GM19043 (cell line): ENCODE measurements at regions not wholly inside any gene's neighbourhood (a gene's known extent, or its start where the extent isn't known, plus 50 kb on each side); places are given as distances from the start of the nearest gene placed in this dataset.
"Not testable (repeated sequence)": the region's sequence is repeated elsewhere in the genome, so short reads cannot be mapped to it uniquely, and the experiment has no call there.

ENCODE experiments used
- ATAC-seq: cut with Tn5 transposase; IDR thresholded peaks from one replicate; pipeline ENCODE4 v1.9.1; 2021; ENCODE audit warnings: low read depth; ENCODE audit not compliant: unreplicated experiment

GRCh38 chr16:5977329-5977728 is 879.7 kb upstream of the EEF2KMT start:
- no peak for ATAC-seq

DNA sequence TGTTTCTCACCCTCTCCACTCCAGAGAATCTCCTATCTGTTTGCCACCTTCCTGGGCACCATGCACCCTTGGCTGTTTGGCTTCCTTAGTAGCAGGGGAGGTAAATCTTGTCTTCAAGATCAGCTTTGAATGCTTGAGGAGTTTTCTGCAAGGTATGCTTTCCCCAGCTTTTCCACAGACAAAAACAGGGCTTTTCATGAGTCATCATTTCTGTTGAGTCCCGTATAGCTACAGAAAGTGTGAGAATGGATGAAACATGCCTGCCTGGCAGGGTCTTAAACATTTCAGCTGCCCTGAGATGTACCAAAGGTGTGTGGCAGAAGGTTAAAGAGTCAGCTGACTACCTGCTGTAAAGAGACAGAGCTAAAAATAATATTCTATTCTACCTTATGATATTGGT is 875.2 kb upstream of the EEF2KMT start:
- ATAC-seq = no peak

DNA sequence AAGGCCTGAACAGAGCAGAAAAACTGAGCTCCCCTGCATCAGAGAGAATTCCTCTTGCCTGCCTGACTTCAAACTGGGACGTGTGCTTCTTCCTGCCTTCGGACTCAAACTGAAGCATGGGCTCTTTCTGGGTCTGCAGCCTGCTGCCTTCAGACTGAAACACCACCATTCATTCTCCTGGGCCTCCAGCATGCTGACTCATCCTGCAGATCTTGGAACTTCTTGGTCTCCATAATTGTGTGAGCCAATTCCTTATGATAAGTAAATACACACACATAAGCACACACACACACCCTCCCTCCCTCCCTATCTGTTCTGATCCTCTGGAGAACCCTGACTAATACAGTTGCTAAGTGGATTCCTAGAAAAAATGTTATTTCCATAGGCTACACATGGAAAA is 874.3 kb upstream of the EEF2KMT start:
- no peak for ATAC-seq

GRCh38 chr16:5971106-5971505 is 873.5 kb upstream of the EEF2KMT start:
- ATAC-seq = no peak

GRCh38 chr16:5966004-5966403 is 868.4 kb upstream of the EEF2KMT start:
- no peak for ATAC-seq

DNA sequence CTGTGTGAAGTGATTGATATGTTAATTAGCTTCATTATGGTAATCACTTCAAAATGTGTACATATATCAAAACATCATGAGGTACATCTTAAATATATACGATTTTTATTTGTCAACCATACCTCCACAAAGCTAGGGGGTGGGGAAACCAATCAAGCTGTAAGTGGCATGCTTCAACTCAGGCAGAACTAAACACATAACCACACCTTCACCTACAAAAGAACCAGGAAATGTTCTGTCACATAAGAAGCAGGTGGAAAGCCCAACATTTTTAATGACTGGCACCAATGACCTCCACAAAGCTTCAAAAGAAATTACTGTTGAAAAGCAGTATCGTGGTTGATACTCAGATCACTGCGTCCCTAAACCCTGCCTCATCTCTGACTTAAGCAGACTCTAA is 867.7 kb upstream of the EEF2KMT start:
- no peak for ATAC-seq

GRCh38 chr16:5951486-5951885 is 853.9 kb upstream of the EEF2KMT start:
- ATAC-seq = no peak

- no peak for ATAC-seq
Measured at GRCh38 chr16:5944971-5945370, 847.4 kb upstream of the EEF2KMT start.

DNA sequence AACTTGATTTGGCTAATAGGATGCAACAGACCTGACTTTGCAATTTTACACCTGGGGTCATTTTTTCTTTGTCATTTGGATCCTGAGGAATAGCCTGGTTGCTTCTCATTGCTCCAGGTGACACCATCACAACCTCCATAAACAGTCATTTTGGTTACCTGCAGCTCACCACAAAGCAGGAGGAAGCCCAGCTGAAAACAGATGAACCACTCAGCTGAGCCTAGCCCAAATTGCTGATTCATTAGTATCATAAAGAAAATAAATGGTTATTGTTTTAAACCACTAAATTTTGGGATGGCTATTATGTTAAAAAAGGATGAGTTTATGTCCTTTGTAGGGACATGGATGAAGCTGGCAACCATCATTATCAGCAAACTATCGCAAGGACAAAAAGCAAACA is 841.0 kb upstream of the EEF2KMT start:
- ATAC-seq = no peak

DNA sequence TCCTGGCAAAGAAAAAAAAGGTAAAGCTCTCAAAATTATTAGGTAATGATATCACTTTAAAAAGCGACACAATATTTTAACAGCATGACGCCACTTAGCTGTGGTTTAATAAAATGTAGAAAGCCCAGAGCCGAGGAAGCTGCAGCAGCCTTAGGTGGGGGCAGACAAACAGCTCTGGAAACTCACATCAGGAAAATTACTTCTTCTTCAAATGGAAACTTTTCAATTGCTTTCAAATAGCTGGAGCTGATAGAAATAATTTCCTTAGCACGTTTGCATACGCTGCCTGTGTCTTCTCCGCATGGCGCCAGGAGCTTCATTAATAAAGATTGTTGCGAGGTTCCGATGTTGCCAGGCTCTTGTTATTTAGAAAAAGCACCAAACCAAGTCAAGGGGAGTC is 835.3 kb upstream of the EEF2KMT start:
- ATAC-seq = no peak

- no peak for ATAC-seq
Measured at GRCh38 chr16:5928476-5929065, 831.0 kb upstream of the EEF2KMT start.

DNA sequence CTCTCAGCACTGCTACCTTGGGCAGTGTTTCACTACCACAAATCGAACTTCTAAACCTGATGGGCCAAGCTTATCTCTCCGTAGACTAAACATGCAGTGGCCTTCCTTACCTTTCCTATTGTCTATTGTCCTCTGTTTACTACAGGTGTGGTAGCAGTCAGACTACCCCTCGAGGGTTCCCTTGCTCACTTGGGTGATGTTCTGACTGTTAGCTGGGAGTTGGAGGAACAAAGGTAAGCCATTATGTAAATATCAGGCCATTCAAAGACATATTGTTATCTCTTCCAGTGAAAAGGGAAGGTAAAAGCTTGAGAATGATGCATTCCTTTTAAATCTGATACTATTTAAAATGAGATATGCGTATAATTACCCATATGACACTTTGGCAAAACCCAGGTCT is 828.3 kb upstream of the EEF2KMT start:
- no peak for ATAC-seq

GRCh38 chr16:5922686-5923085 is 825.1 kb upstream of the EEF2KMT start:
- ATAC-seq = no peak

DNA sequence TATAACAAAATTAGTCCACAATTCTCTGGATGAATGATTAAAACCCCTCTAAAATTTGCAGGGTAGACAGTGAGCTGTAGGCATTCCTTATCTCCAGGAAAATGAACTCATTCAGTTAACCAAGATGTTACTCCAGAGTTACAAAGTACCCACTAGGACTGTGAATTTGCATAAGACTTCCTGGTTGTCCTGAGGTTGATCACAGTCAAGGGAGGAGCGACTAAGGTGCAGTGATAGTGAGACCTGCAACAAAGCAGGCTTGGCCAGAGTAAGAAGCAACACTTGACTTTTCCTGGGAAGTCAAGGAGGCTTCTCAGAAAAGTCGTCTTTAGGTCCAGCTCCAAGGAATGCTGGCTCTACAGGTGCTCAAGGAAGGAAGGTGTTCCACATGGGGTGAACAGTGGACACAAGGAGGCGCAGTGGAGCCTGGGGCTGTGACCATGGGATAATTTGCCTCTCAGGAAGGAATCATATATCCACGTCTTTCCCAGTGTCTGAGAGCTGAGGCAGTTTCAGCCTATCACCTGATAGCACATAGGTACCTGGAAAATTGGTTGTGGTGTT is 821.1 kb upstream of the EEF2KMT start:
- no peak for ATAC-seq

DNA sequence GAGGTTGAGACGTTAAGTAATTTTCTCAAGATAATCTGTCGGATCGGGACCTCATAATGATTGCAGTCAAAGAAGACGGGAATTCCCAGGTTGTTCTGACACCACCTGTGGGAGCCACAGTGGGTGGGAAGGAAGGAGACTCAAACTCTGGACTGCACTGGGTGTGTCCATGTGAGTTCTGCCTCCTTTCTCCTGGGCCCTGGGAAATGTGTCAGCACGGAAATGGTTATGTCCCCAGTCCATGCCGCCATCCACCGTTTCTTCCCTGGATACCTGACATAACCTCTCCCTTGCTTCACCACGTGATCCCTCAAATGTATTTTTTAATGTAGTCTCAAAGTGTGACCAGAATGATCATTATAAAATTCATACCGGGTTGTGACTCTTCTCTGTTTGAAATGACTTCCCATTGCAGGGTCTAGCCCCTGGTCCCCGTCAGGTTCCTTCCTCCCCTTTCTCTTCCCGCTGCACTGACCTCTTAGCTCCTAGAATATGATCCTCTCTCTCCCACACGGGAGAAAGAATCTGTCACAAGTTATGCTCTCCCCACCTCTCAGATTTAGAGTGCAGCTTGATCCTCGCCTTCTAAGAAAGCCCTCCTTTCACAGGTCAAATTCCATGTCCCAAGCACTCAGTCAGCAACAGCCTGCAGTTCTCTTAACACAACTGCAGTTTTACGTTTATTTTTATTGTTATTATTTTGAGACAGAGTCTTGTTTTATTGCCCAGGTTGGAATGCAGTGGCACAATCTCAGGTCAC is 820.0 kb upstream of the EEF2KMT start:
- no peak for ATAC-seq

DNA sequence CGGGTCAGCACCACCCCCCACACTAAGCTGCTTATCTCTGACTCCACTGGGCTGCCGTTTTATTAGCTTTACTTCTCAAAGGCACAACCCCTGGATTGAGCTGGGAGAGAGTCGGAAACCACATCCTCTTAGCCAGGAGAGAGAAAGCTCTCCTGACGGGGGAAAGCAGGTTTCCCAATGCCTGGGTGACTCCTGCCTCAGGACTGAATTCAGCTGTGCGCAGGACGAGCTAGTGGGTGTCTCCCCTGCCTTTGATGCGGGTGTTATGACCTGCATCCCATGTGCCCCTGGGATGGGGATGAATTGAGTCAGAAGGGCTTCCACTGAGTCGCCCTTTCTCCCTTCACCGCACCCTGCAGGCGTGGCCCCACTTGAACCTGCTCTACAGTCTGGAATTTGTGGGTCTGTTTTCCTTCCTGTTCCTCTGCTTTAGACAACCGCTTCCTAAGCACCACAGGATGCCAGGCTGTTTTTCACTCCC is 819.2 kb upstream of the EEF2KMT start:
- ATAC-seq = no peak

DNA sequence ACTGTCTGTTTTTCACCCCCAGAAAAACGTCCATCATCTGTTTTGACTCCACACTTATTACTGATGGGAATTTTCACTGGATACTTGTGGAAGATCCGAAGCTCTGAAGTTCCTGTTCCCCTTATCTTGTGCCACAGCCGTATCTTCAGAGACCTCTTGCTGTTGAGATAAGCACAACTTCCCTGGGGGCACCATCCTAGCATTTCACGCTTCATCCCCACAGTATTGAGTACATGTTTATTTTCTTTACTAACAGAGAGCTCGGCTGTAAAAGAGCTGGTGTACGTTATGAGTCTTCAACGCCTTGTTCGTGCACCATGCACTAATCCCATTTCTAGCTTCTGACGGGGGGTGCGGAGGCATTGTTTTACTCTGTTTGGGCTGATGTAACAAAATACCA is 813.6 kb upstream of the EEF2KMT start:
- no peak for ATAC-seq

DNA sequence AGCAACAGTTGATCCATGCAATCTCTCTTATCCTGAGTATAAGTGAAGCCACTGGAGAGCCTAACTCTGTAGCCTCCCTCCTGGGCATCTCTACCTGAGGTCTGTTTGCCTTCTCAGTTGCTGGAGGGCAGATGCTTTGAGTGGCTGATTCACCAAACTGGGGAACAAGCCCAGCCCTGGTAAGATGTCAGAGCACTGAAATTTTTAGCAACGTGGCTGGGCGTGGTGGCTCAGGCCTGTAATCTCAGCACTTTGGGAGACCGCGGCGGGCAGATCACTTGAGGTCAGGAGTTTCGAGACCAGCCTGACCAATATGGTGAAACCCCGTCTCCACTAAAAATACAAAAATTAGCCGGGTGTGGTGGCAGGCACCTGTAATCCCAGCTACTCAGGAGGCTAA is 812.0 kb upstream of the EEF2KMT start:
- not testable (repeated sequence) for ATAC-seq

DNA sequence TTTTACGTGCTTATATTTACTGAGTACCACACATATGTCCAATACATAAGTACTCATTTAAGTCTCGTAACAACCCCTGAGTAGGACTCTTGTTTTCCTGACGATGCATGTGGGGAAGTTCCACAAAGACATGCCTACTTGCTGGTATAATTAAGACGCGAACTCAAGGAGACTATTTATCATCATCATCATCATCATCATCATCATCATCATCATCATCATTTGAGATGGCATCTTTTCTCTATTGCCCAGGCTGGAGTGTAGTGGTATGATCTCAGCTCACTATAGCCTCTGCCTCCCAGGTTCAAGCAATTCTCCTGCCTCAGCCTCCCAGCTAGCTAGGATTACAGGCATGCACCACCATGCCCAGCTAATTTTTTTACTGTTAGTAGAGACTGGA is 809.9 kb upstream of the EEF2KMT start:
- no peak for ATAC-seq

DNA sequence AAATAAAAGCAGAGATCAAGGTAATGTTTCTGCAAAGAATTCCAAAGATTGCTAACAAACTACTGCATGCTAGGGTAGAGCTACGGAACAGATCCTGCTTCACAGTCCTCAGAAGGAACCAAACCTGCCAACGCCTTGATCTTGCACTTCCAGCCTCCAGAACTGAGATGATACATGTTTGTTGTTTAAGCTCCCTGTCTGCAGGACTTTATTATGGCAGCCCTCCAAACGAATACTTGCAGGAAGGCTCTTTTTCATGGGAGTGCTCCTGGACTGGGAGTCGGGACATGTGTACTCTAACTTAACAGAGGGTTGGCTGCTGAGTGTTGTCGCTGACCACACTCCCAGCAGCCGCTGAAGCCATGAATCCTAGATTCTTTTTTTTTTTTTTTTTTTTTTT is 808.8 kb upstream of the EEF2KMT start:
- ATAC-seq = no peak

- ATAC-seq = no peak
Measured at GRCh38 chr16:5905935-5906334, 808.3 kb upstream of the EEF2KMT start.

DNA sequence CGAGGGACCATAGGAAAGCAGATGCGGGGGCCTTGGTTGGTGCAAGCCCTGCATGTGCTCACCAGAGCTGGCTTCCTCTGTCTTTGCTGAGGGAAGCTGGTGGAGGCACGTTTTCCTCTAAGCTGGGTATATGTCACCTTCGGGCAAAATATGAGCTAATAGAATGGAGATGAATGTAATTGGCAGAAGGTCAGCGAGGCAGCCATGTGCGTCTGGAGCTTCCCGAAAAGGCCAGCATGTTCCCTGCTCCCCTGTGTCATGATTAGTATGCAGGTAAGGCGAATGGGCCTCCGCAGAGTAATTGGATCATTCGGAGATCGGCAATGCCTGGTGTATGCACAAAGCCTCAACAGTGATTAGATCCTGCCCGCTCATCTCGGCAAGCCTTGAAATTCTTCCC is 806.2 kb upstream of the EEF2KMT start:
- no peak for ATAC-seq
